ENCODE measurements at regions not wholly inside any gene's neighbourhood (a gene's known extent, or its start where the extent isn't known, plus 50 kb on each side); places are given as distances from the start of the nearest gene placed in this dataset.

DNA sequence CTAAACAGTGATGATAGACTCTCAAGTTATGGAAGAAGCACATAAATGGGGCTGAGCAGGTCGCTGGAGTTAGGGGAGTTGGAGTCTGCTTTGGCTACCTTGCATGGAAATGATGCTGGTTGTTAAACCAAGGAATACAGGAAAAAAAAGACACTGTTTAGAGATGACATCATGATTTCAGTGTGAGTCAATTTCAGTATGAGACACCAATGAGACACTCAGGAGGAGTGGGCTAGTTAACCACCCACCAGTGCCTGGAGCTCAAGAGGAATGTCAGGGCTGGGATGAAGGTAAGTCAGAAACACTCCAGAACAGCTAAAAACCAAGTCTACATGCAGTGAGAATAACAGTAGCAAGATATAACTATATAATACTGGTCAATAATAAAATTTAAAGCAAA is 303.6 kb downstream of the SOX11 start:
- CTCF ChIA-PET (ENCODE audit: low intra/inter-chr PET ratio, low total read pairs): no interaction called here
- intact Hi-C loops (cut with micrococcal nuclease; ENCODE audit: unreplicated experiment) (no loop called here), in situ Hi-C loops (cut with HindIII; ENCODE audit: extremely low pct_ligation_motif_present, low pct_unique_long_range_greater_than_20kb) (no loop called here)
- peaks cover 21% of the 10 kb centered on the region for H3K9me3 ChIP-seq (ENCODE audit: low read length)
- no peak overlapping the region for H3K4me3 ChIP-seq (replicated peaks in 1 of 3; ENCODE audit: insufficient read depth in 1 of 3, low read depth in 2 of 3, low read length in 3 of 3)
- H3K27ac ChIP-seq (ENCODE audit: extremely low read length, insufficient read depth, low read length): no peak overlapping the region
- TF ChIP-seq ATF7 (IDR thresholded peaks at IDR 0.05) (peak; percentile 83), ATF7 (CRISPR knock-in tag; IDR thresholded peaks at IDR 0.05) (no peak), MIER2 (CRISPR knock-in tag; IDR thresholded peaks at IDR 0.05) (no peak)
- TF ChIP-seq, protein P1, sequence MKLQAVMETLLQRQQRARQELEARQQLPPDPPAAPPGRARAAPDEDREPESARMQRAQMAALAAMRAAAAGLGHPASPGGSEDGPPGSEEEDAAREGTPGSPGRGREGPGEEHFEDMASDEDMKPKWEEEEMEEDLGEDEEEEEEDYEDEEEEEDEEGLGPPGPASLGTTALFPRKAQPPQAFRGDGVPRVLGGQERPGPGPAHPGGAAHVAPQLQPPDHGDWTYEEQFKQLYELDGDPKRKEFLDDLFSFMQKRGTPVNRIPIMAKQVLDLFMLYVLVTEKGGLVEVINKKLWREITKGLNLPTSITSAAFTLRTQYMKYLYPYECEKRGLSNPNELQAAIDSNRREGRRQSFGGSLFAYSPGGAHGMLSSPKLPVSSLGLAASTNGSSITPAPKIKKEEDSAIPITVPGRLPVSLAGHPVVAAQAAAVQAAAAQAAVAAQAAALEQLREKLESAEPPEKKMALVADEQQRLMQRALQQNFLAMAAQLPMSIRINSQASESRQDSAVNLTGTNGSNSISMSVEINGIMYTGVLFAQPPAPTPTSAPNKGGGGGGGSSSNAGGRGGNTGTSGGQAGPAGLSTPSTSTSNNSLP (IDR thresholded peaks at IDR 0.05; ENCODE audit: low read depth, low read length): no peak
- POLR2A ChIA-PET: no interaction called here
- no peaks in the 10 kb centered on the region; a peak in 1 of 5 replicates for H3K27me3 ChIP-seq (ENCODE audit: control insufficient read depth in 1 of 2, insufficient read depth in 2 of 2, low read length in 2 of 2)
- no peak overlapping the region for H3K4me2 ChIP-seq (ENCODE audit: low read depth, low read length)
- 0% methylated on average over 1 of the region's 1 CpG for WGBS (ENCODE audit: low lambda C conversion rate)
- no peaks in the 10 kb centered on the region for H3K4me1 ChIP-seq (ENCODE audit: insufficient read depth, low read length)
- no peaks in the 10 kb centered on the region for H4K20me1 ChIP-seq (ENCODE audit: insufficient read depth, low read length)
- no peaks in the 10 kb centered on the region for H3K36me3 ChIP-seq (replicated peaks in 1 of 2; ENCODE audit: control insufficient read depth in 1 of 2, insufficient read depth in 2 of 2, low read length in 2 of 2)
- DNase-seq (ENCODE audit: low spot score) (no peak), ATAC-seq (no peak), FAIRE-seq (no peak)
- no peak overlapping the region for H2AFZ ChIP-seq (ENCODE audit: low read length)
- BruUV-seq (replicated peaks): no TSS peak
- H3K79me2 ChIP-seq (ENCODE audit: insufficient read depth, low read length): no peaks in the 10 kb centered on the region
- no peak overlapping the region for H3K9ac ChIP-seq (ENCODE audit: insufficient read depth, low read depth, low read length)

- Histone ChIP-seq H2AFZ (ENCODE audit: low read length) (no peak overlapping the region), H3K79me2 (ENCODE audit: insufficient read depth, low read length) (no peaks in the 10 kb centered on the region), H4K20me1 (ENCODE audit: insufficient read depth, low read length) (no peaks in the 10 kb centered on the region), H3K9ac (ENCODE audit: insufficient read depth, low read depth, low read length) (no peak overlapping the region), H3K36me3 (replicated peaks in 1 of 2; ENCODE audit: control insufficient read depth in 1 of 2, insufficient read depth in 2 of 2, low read length in 2 of 2) (no peaks in the 10 kb centered on the region), H3K4me2 (ENCODE audit: low read depth, low read length) (no peak overlapping the region), H3K27me3 (ENCODE audit: control insufficient read depth in 1 of 2, insufficient read depth in 2 of 2, low read length in 2 of 2) (no peaks in the 10 kb centered on the region), H3K27ac (ENCODE audit: extremely low read length, insufficient read depth, low read length) (no peak overlapping the region), H3K4me1 (ENCODE audit: insufficient read depth, low read length) (no peaks in the 10 kb centered on the region), H3K4me3 (replicated peaks in 1 of 3; ENCODE audit: insufficient read depth in 1 of 3, low read depth in 2 of 3, low read length in 3 of 3) (no peak overlapping the region), H3K9me3 (ENCODE audit: low read length) (peaks cover 43% of the 10 kb centered on the region)
- DNase-seq (ENCODE audit: low spot score): no peak
- intact Hi-C loops (cut with micrococcal nuclease; ENCODE audit: unreplicated experiment) (no loop called here), in situ Hi-C loops (cut with HindIII; ENCODE audit: extremely low pct_ligation_motif_present, low pct_unique_long_range_greater_than_20kb) (no loop called here)
- 36% methylated on average over 2 of the region's 2 CpGs for WGBS (ENCODE audit: low lambda C conversion rate)
- ChIA-PET CTCF (ENCODE audit: low intra/inter-chr PET ratio, low total read pairs) (no interaction called here), POLR2A (no interaction called here)
- no peak for FAIRE-seq
- BruUV-seq (replicated peaks): no TSS peak
- no peak for ATAC-seq
- TF ChIP-seq SMAD9 (CRISPR knock-in tag; IDR thresholded peaks at IDR 0.05) (no peak), ZNF543 (CRISPR knock-in tag; IDR thresholded peaks at IDR 0.05) (no peak), KLF13 (CRISPR knock-in tag; IDR thresholded peaks at IDR 0.05) (no peak), ZNF20 (CRISPR knock-in tag; IDR thresholded peaks at IDR 0.05) (no peak), RFX1 (IDR thresholded peaks at IDR 0.05) (no peak), ZNF33A (CRISPR knock-in tag; IDR thresholded peaks at IDR 0.05; ENCODE audit: borderline replicate concordance) (no peak), TCF12 (IDR thresholded peaks at IDR 0.05) (no peak), TCF12 (CRISPR knock-in tag; IDR thresholded peaks at IDR 0.05) (no peak), SPEN (CRISPR knock-in tag; IDR thresholded peaks at IDR 0.05; ENCODE audit: low read depth) (no peak), CENPX (CRISPR knock-in tag; IDR thresholded peaks at IDR 0.05) (no peak), ZBTB14 (CRISPR knock-in tag; IDR thresholded peaks at IDR 0.05) (no peak), ZNF678 (CRISPR knock-in tag; IDR thresholded peaks at IDR 0.05) (no peak), SUZ12 (IDR thresholded peaks at IDR 0.05; ENCODE audit: low read depth, low read length) (no peak), FOXA1 (IDR thresholded peaks at IDR 0.05) (no peak), FOXA1 (CRISPR knock-in tag; IDR thresholded peaks at IDR 0.05) (no peak), ATF7 (IDR thresholded peaks at IDR 0.05) (no peak), ATF7 (CRISPR knock-in tag; IDR thresholded peaks at IDR 0.05) (no peak), FOXP1 (IDR thresholded peaks at IDR 0.05) (no peak), FOXP1 (CRISPR knock-in tag; IDR thresholded peaks at IDR 0.05) (no peak)
These were observed 316.0 kb downstream of the SOX11 start for GRCh38 chr2:6008186-6008585.

Measured in HepG2 (cell line).